Cardiac muscle cell (in vitro differentiated cells and primary cell): ENCODE measurements at regions not wholly inside any gene's neighbourhood (a gene's known extent, or its start where the extent isn't known, plus 50 kb on each side); places are given as distances from the start of the nearest gene placed in this dataset.

Experiments
- DNase-seq, 2 donors: peaks; one replicate each; pipeline versions ENCODE4 v3.0.0 to v3.0.0-alpha.2; 2010 to 2017; ENCODE audit warnings: low read depth in 1 of 2, low spot score in 1 of 2
- H3K27ac ChIP-seq: fragments of 200-600 bp; sonication (generic); 2 replicates; pipeline ENCODE4 v1.5.1; 2016
- H3K27me3 ChIP-seq: fragments of 200-600 bp; sonication (generic); 2 replicates; pipeline ENCODE4 v1.6.0; 2016; ENCODE audit warnings: control low read depth
- H3K36me3 ChIP-seq: fragments of 200-600 bp; sonication (generic); 2 replicates; pipeline ENCODE4 v1.5.1; 2016; ENCODE audit warnings: control low read depth
- H3K4me1 ChIP-seq: fragments of 200-600 bp; sonication (generic); 2 replicates; pipeline ENCODE4 v1.8.1; 2017; ENCODE audit warnings: low read depth, mild to moderate bottlenecking, mixed run types
- H3K4me3 ChIP-seq: fragments of 200-600 bp; sonication (generic); 2 replicates; pipeline ENCODE4 v1.5.1; 2016; ENCODE audit warnings: mild to moderate bottlenecking
- H3K9me3 ChIP-seq: fragments of 200-600 bp; sonication (generic); 2 replicates; pipeline ENCODE4 v1.5.1; 2017; ENCODE audit warnings: low read depth, mild to moderate bottlenecking, control low read depth
- CTCF ChIP-seq: IDR thresholded peaks from 2 replicates; pipeline ENCODE4 v1.5.1; 2012; ENCODE audit warnings: low read depth, mild to moderate bottlenecking, low read length

- no peaks in the 10 kb centered on the region for H3K4me1 ChIP-seq
- no peaks in the 10 kb centered on the region for H3K9me3 ChIP-seq
- H3K27ac ChIP-seq: no peak overlapping the region
- no peak for TF ChIP-seq CTCF
- DNase-seq: no peak
- H3K36me3 ChIP-seq: no peaks in the 10 kb centered on the region
- no peak overlapping the region for H3K4me3 ChIP-seq
- H3K27me3 ChIP-seq: no peaks in the 10 kb centered on the region
Observed at GRCh38 chr13:78309497-78310180, 293.7 kb downstream of the POU4F1 start.

GRCh38 chr13:78306519-78307206, 296.7 kb downstream of the POU4F1 start:
- no peak for TF ChIP-seq CTCF
- H3K4me1 ChIP-seq: no peaks in the 10 kb centered on the region
- no peaks in the 10 kb centered on the region for H3K9me3 ChIP-seq
- no peak overlapping the region for H3K4me3 ChIP-seq
- H3K36me3 ChIP-seq: no peaks in the 10 kb centered on the region
- no peak overlapping the region for H3K27ac ChIP-seq
- no peak for DNase-seq
- H3K27me3 ChIP-seq: no peaks in the 10 kb centered on the region

GRCh38 chr13:78305171-78305570, 298.2 kb downstream of the POU4F1 start:
- no peak for DNase-seq
- H3K4me3 ChIP-seq: no peak overlapping the region
- no peaks in the 10 kb centered on the region for H3K4me1 ChIP-seq
- no peak overlapping the region for H3K27ac ChIP-seq
- no peaks in the 10 kb centered on the region for H3K36me3 ChIP-seq
- TF ChIP-seq CTCF: no peak
- no peaks in the 10 kb centered on the region for H3K9me3 ChIP-seq
- H3K27me3 ChIP-seq: no peaks in the 10 kb centered on the region

GRCh38 chr13:78299832-78300623, 303.3 kb downstream of the POU4F1 start:
- Histone ChIP-seq H3K4me1 (no peaks in the 10 kb centered on the region), H3K27me3 (no peaks in the 10 kb centered on the region), H3K9me3 (no peaks in the 10 kb centered on the region), H3K36me3 (no peaks in the 10 kb centered on the region), H3K4me3 (no peak overlapping the region), H3K27ac (no peak overlapping the region)
- no peak for DNase-seq
- TF ChIP-seq CTCF: no peak

- H3K9me3 ChIP-seq: no peaks in the 10 kb centered on the region
- no peaks in the 10 kb centered on the region for H3K4me1 ChIP-seq
- H3K36me3 ChIP-seq: no peaks in the 10 kb centered on the region
- H3K27ac ChIP-seq: no peak overlapping the region
- H3K4me3 ChIP-seq: no peak overlapping the region
- H3K27me3 ChIP-seq: no peaks in the 10 kb centered on the region
- DNase-seq: no peak
- TF ChIP-seq CTCF: no peak
Observed at GRCh38 chr13:78298657-78299056, 304.7 kb downstream of the POU4F1 start.
